ENCODE measurements at regions not wholly inside any gene's neighbourhood (a gene's known extent, or its start where the extent isn't known, plus 50 kb on each side); places are given as distances from the start of the nearest gene placed in this dataset.
"Not testable (repeated sequence)": the region's sequence is repeated elsewhere in the genome, so short reads cannot be mapped to it uniquely, and the experiment has no call there.

GRCh38 chr15:95622843-95623242, 707.7 kb upstream of the NR2F2 start:
- no peak for ATAC-seq
- no peak for DNase-seq (ENCODE audit: missing footprints)
- intact Hi-C loops (cut with DNase I): no loop called here

DNA sequence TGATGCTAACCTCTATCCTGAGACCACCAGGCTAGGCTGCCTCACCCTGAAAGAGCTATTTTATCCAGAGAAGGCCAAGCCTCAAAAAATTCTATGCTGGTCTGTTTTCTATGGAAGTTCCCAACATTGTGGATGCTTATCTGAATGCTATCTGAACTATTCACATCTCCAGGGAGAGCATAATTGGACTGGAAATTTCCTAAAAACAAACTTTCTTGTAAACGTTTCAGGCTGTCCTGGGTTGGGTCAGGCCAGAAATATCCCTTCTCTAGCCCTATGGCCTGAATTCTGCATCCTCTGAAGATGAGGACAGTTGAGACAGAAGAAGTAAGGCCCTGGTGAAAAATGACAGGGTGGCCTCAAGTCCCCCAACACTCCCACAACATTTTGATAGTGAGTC, 706.4 kb upstream of the NR2F2 start:
- ATAC-seq: peak; percentile 50
- no peak for DNase-seq (ENCODE audit: missing footprints)
- intact Hi-C loops (cut with DNase I): no loop called here

- ATAC-seq: no peak
- intact Hi-C loops (cut with DNase I): no loop called here
- no peak for DNase-seq (ENCODE audit: missing footprints)
These were observed 705.7 kb upstream of the NR2F2 start for GRCh38 chr15:95624616-95625361.

GRCh38 chr15:95626501-95627361, 703.8 kb upstream of the NR2F2 start:
- intact Hi-C loops (cut with DNase I): no loop called here
- DNase-seq (ENCODE audit: missing footprints): no peak
- ATAC-seq: no peak

DNA sequence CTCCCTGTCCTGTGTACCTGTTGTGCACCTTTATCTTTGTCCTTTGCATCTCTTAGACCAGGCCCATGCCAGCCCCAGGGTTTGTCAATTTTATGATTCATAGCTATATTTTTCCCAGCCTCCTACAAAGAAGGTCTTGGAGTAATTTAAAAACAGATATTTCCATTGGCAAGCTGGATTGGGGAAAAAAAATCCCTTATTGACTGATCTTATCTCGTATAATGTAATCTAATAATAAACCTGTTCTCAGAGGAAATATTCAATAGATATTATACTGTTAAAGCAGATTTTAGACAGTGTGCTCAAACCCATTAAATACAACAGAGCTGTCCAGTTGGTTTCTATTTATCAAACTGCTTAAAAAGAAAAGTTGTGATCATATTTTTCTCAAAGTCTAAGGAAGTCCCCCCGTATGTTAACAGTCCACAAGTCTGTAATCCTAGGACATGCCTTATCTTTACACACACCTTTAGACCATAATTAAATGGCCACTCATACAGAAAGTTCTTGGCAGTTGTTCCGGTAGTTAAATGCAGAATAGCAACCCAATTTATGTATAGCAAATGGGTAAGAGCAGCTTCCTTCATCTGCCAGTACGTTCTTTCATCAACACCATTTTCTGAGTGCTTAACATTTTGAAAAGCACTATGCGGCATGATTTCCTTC, 700.9 kb upstream of the NR2F2 start:
- intact Hi-C loops (cut with DNase I): no loop called here
- DNase-seq (ENCODE audit: missing footprints): no peak
- ATAC-seq: no peak

DNA sequence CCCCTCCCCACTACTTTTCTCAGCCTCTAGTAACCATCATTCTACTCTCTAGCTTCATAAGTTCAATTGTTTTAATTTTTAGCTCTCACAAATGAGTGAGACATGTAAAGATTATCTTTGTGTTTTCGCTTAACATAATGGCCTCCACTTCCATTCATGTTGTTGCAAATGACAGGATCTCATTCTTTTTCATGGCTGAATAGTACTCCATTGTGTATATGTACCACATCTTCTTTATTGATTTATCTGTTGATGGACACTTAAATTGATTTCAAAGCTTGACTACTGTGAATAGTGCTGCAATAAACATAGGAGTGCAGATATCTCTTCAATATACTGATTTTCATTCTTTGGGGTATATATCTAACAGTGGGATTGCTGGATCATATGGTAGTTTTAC, 699.8 kb upstream of the NR2F2 start:
- DNase-seq (ENCODE audit: missing footprints) (no peak), ATAC-seq (no peak)
- intact Hi-C loops (cut with DNase I): no loop called here

GRCh38 chr15:95635666-95636065, 694.8 kb upstream of the NR2F2 start:
- intact Hi-C loops (cut with DNase I): no loop called here
- ATAC-seq (no peak), DNase-seq (ENCODE audit: missing footprints) (no peak)

DNA sequence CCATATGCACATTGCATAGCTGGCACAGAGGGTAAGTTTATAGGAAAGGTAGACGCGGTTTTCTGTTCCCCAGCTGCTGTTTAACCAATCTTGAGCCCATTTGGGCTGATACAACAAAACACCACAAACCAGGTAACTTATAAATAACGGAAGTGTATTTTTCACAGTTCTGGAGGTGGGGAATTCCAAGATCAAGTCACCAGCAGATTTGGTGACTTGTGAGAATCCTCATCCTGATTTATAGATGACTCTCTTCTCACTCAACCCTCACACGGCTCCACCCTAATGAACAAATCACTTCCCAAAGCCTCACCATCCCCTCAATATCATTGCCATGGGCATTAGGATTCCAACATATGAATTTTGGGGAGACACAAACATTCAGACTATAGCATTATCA, 694.4 kb upstream of the NR2F2 start:
- DNase-seq (ENCODE audit: missing footprints) (no peak), ATAC-seq (no peak)
- intact Hi-C loops (cut with DNase I): no loop called here

- DNase-seq (ENCODE audit: missing footprints); ATAC-seq; intact Hi-C loops (cut with DNase I): not testable (repeated sequence)
These were observed 693.3 kb upstream of the NR2F2 start for GRCh38 chr15:95637234-95637633.

- intact Hi-C loops (cut with DNase I): no loop called here
- DNase-seq (ENCODE audit: missing footprints) (no peak), ATAC-seq (no peak)
These were observed 691.3 kb upstream of the NR2F2 start for GRCh38 chr15:95639208-95639607.

DNA sequence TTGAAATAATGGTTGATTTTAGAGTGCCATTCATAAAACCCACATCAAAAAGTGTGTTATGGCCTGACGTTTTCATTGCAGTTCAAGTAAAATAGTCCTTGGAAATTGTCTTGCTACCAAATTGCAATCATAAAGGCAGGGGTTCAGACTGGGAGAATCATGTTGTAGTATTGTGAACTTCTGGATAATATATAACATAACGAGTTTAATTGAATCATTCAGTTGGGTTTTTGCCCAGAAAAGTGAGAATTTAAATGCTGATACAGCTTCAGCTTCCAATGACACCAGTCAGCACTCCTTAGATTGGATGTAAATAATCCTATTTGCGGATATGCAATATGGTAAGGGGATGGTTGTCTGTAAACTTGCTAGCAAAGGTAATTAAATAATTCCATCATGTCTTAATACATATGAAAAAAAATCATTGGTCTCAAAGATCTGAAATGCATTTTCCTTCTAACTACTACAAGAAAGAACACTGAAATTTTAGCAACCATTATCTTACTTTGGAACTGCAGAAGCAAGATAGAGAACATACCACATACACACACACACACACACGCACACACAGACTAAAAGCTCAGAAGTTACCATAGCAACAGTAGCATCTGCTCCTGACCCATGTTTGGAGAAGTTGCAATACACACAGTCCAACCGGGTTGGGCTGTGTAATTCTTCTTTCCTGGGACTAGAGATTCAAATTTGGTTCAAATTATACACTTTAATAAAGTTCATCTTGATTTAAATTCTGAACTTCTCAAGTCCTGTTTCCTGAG, 686.2 kb upstream of the NR2F2 start:
- DNase-seq (ENCODE audit: missing footprints): no peak
- intact Hi-C loops (cut with DNase I): no loop called here
- ATAC-seq: no peak

DNA sequence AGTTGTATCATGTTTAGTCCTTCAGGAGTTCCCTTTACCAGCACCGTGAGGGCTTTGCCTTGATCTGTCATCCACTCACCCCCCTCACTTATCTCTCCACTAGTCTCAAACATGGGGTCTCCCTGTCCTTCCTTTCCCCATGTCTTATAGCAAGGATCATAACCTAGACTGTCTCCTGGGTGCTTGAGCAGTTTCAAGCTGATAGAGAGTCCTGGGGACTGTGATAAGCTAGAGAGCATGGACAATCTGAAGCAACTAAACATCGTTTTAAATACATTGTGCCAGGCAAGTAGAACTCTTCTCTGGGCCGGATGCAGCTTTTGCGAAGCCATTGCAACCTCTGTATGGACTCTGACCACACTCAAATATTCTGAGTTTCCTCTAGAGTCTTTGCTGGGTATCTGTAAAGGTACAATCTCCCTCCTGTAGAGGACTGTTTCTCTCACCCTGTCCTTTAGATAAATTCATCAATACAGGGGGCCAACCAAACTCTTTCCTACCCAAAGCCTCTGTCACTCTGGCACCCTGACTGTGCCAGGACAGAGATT, 684.6 kb upstream of the NR2F2 start:
- no peak for ATAC-seq
- intact Hi-C loops (cut with DNase I): no loop called here
- no peak for DNase-seq (ENCODE audit: missing footprints)

GRCh38 chr15:95646484-95647273, 683.8 kb upstream of the NR2F2 start:
- ATAC-seq (no peak), DNase-seq (ENCODE audit: missing footprints) (no peak)
- intact Hi-C loops (cut with DNase I): no loop called here

- ATAC-seq (no peak), DNase-seq (ENCODE audit: missing footprints) (no peak)
- intact Hi-C loops (cut with DNase I): no loop called here
These were observed 682.8 kb upstream of the NR2F2 start for GRCh38 chr15:95647531-95648277.

- DNase-seq (ENCODE audit: missing footprints) (no peak), ATAC-seq (no peak)
- intact Hi-C loops (cut with DNase I): no loop called here
These were observed 677.1 kb upstream of the NR2F2 start for GRCh38 chr15:95653361-95653805.

- no peak for ATAC-seq
- intact Hi-C loops (cut with DNase I): no loop called here
These were observed 675.4 kb upstream of the NR2F2 start for GRCh38 chr15:95655089-95655607.

DNA sequence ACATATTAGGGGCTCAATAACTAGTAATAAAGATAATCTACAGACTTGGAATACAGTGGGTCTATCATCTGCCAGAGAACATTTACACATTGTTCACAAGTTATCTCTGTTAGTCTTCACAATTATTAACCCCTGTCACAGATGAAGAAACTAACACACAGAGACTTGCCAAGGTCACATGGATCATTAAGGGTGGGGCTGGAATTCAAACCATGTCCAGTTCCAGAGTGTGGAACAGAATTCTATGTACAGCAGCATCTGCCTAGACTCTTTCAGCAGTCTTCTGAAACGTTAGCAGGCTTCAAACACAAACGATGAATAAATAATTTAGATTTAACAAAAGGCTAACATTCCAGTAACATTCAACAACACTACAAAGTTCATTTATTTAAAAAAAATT, 673.9 kb upstream of the NR2F2 start:
- DNase-seq (ENCODE audit: missing footprints) (no peak), ATAC-seq (no peak)
- intact Hi-C loops (cut with DNase I): no loop called here

More at GRCh38 chr15:95655089-95655607, 675.4 kb upstream of the NR2F2 start:
- no peak for DNase-seq (ENCODE audit: missing footprints)
